HEK293 (cell line): ENCODE measurements at regions not wholly inside any gene's neighbourhood (a gene's known extent, or its start where the extent isn't known, plus 50 kb on each side); places are given as distances from the start of the nearest gene placed in this dataset.

Experiments used
- CTCF ChIA-PET: fragments of 350-600 bp; formaldehyde crosslinking; extraction: SDS; loops from one replicate; lab custom pipeline; 2021; ENCODE audit warnings: antibody characterized with exemption; lab: Yijun Ruan, JAX
- POLR2A ChIA-PET: fragments of 300-600 bp; formaldehyde crosslinking; extraction: SDS; loops from one replicate; lab custom pipeline; 2020; ENCODE audit warnings: antibody characterized with exemption, inconsistent platforms; lab: Yijun Ruan, JAX
- H3K27ac ChIP-seq: fragments of 200-500 bp; sonication (Bioruptor generic); 2 replicates; pipeline ENCODE4 v1.5.1; 2014; ENCODE audit warnings: low read depth, low read length, control low read depth, inconsistent platforms; ENCODE audit errors: extremely low read depth
- H3K36me3 ChIP-seq, 2 experiments: fragments of 200-500 bp in 1 of 2; sonication (Bioruptor generic) in 1 of 2; 1 replicate in 1 of 2; 2 replicates in 1 of 2; pipeline ENCODE4 v1.5.1; 2014 to 2017; ENCODE audit warnings: inconsistent platforms in 2 of 2, low read length in 2 of 2; ENCODE audit not compliant: control insufficient read depth in 2 of 2, insufficient read depth in 1 of 2
- H3K4me1 ChIP-seq: fragments of 200-500 bp; sonication (Bioruptor generic); 2 replicates; pipeline ENCODE4 v1.5.1; 2014; ENCODE audit warnings: mild to moderate bottlenecking, low read length, inconsistent platforms; ENCODE audit not compliant: control insufficient read depth, insufficient read depth
- H3K4me3 ChIP-seq: 2 replicates; pipeline ENCODE4 v1.5.1; 2011; ENCODE audit warnings: low read depth, mild to moderate bottlenecking, control low read depth, low read length, moderate library complexity
- H3K9me3 ChIP-seq: fragments of 200-500 bp; sonication (Bioruptor generic); 2 replicates; pipeline ENCODE4 v1.5.1; 2014; ENCODE audit warnings: low read depth, low read length, inconsistent platforms; ENCODE audit not compliant: control insufficient read depth, insufficient read depth
- GFI1B ChIP-seq: fragments of 450-650 bp; formaldehyde crosslinking; IDR thresholded peaks from 2 replicates; pipeline ENCODE4 v1.5.1; 2016; ENCODE audit warnings: missing biosample characterization, missing genetic modification characterization
- GLIS1 ChIP-seq: fragments of 450-650 bp; formaldehyde crosslinking; IDR thresholded peaks from 2 replicates; pipeline ENCODE4 v1.5.1; 2016; ENCODE audit warnings: missing biosample characterization, missing genetic modification characterization
- HOXD13 ChIP-seq: sonication (generic); formaldehyde crosslinking; IDR thresholded peaks from 2 replicates; pipeline ENCODE4 v1.8.0; 2022; ENCODE audit warnings: missing genetic modification reagents, borderline replicate concordance
- KLF7 ChIP-seq: fragments of 450-650 bp; formaldehyde crosslinking; IDR thresholded peaks from 2 replicates; pipeline ENCODE4 v1.5.1; 2016; ENCODE audit warnings: missing biosample characterization, missing genetic modification characterization, borderline replicate concordance
- KLF8 ChIP-seq: fragments of 450-650 bp; formaldehyde crosslinking; IDR thresholded peaks from 2 replicates; pipeline ENCODE4 v1.5.1; 2016; ENCODE audit warnings: missing biosample characterization, missing genetic modification characterization
- MEIS1 ChIP-seq: sonication (generic); formaldehyde crosslinking; IDR thresholded peaks from 2 replicates; pipeline ENCODE4 v1.8.1; 2022; ENCODE audit warnings: missing genetic modification reagents, mild to moderate bottlenecking, borderline replicate concordance
- SP2 ChIP-seq: fragments of 450-650 bp; formaldehyde crosslinking; IDR thresholded peaks from 2 replicates; pipeline ENCODE4 v1.5.1; 2016; ENCODE audit warnings: missing biosample characterization, missing genetic modification characterization
- SP7 ChIP-seq: fragments of 450-650 bp; formaldehyde crosslinking; IDR thresholded peaks from 2 replicates; pipeline ENCODE4 v1.5.1; 2016; ENCODE audit warnings: missing biosample characterization, missing genetic modification characterization
- YY2 ChIP-seq: fragments of 450-650 bp; formaldehyde crosslinking; IDR thresholded peaks from 2 replicates; pipeline ENCODE4 v1.5.1; 2016; ENCODE audit warnings: missing biosample characterization, missing genetic modification characterization
- ZFHX2 ChIP-seq: fragments of 450-650 bp; formaldehyde crosslinking; conservative IDR thresholded peaks from 2 replicates; pipeline ENCODE4 v1.5.1; 2016; ENCODE audit warnings: missing biosample characterization, missing genetic modification characterization
- ZFP41 ChIP-seq: fragments of 450-650 bp; formaldehyde crosslinking; IDR thresholded peaks from 2 replicates; pipeline ENCODE4 v1.5.1; 2016; ENCODE audit warnings: missing biosample characterization, missing genetic modification characterization, borderline replicate concordance
- ZIC2 ChIP-seq: fragments of 450-650 bp; formaldehyde crosslinking; IDR thresholded peaks from 2 replicates; pipeline ENCODE4 v1.5.1; 2016; ENCODE audit warnings: missing biosample characterization, missing genetic modification characterization
- ZNF221 ChIP-seq: fragments of 450-650 bp; formaldehyde crosslinking; IDR thresholded peaks from 2 replicates; pipeline ENCODE4 v1.5.1; 2017; ENCODE audit warnings: missing biosample characterization, missing genetic modification characterization, borderline replicate concordance
- ZNF248 ChIP-seq: fragments of 450-650 bp; formaldehyde crosslinking; IDR thresholded peaks from 2 replicates; pipeline ENCODE4 v1.5.1; 2017; ENCODE audit warnings: missing biosample characterization, missing genetic modification characterization
- ZNF311 ChIP-seq: fragments of 450-650 bp; formaldehyde crosslinking; IDR thresholded peaks from 2 replicates; pipeline ENCODE4 v1.5.1; 2017; ENCODE audit warnings: missing biosample characterization, missing genetic modification characterization, borderline replicate concordance
- ZNF354C ChIP-seq: fragments of 450-650 bp; formaldehyde crosslinking; IDR thresholded peaks from 2 replicates; pipeline ENCODE4 v1.5.1; 2016; ENCODE audit warnings: missing biosample characterization, missing genetic modification characterization, low read depth, borderline replicate concordance
- ZNF391 ChIP-seq: fragments of 450-650 bp; formaldehyde crosslinking; IDR thresholded peaks from 2 replicates; pipeline ENCODE4 v1.5.1; 2016; ENCODE audit warnings: low read depth, missing biosample characterization, missing genetic modification characterization, borderline replicate concordance
- ZNF416 ChIP-seq: fragments of 450-650 bp; formaldehyde crosslinking; IDR thresholded peaks from 2 replicates; pipeline ENCODE4 v1.5.1; 2016; ENCODE audit warnings: missing biosample characterization, missing genetic modification characterization
- ZNF514 ChIP-seq: fragments of 450-650 bp; formaldehyde crosslinking; IDR thresholded peaks from 2 replicates; pipeline ENCODE4 v1.5.1; 2016; ENCODE audit warnings: missing biosample characterization, missing genetic modification characterization
- ZNF544 ChIP-seq: fragments of 450-650 bp; formaldehyde crosslinking; IDR thresholded peaks from 2 replicates; pipeline ENCODE4 v1.5.0; 2017; ENCODE audit warnings: missing biosample characterization, missing genetic modification characterization
- ZNF610 ChIP-seq: fragments of 450-650 bp; formaldehyde crosslinking; IDR thresholded peaks from 2 replicates; pipeline ENCODE4 v1.5.1; 2016; ENCODE audit warnings: missing biosample characterization, missing genetic modification characterization, borderline replicate concordance
- ZNF677 ChIP-seq: fragments of 450-650 bp; IDR thresholded peaks from 2 replicates; pipeline ENCODE4 v1.5.0; 2018; ENCODE audit warnings: missing biosample characterization, mild to moderate bottlenecking, missing genetic modification characterization, moderate library complexity
- ZNF768 ChIP-seq: fragments of 450-650 bp; formaldehyde crosslinking; IDR thresholded peaks from 2 replicates; pipeline ENCODE4 v1.5.1; 2018; ENCODE audit warnings: missing biosample characterization, mild to moderate bottlenecking, missing genetic modification characterization
- ZNF776 ChIP-seq: fragments of 450-650 bp; formaldehyde crosslinking; IDR thresholded peaks from 2 replicates; pipeline ENCODE4 v1.5.0; 2017; ENCODE audit warnings: missing biosample characterization, missing genetic modification characterization, borderline replicate concordance
- ZNF843 ChIP-seq: fragments of 450-650 bp; formaldehyde crosslinking; IDR thresholded peaks from 2 replicates; pipeline ENCODE4 v1.5.1; 2016; ENCODE audit warnings: missing biosample characterization, missing genetic modification characterization
- TF ChIP-seq, protein P1 (sequence below): fragments of 450-650 bp; formaldehyde crosslinking; IDR thresholded peaks from 2 replicates; pipeline ENCODE4 v1.5.1; 2016; ENCODE audit warnings: missing biosample characterization, missing genetic modification characterization
- TF ChIP-seq, protein P2 (sequence below): fragments of 450-650 bp; formaldehyde crosslinking; IDR thresholded peaks from 2 replicates; pipeline ENCODE4 v1.5.1; 2017; ENCODE audit warnings: missing biosample characterization, missing genetic modification characterization

DNA sequence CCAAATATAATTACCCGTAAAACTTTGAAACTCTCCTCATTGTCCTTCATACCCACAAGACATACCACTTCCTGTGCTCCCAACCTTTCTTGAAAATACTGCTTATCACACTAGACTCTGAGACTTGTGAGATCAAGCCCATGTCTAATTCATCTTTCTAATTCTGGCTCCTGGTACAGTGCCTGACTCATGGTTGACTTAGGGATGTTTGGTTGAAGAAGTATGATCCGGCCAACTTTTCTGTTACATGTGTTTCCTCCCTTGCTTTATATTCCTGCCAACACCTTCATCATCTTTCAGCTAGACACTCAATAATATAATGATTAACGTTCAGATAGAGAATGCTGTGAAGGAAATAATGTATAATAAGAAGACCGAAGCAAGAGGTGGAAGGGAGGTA lies 58.2 kb downstream of the MEX3B start:
- POLR2A ChIA-PET, result no interaction called here
- Histone ChIP-seq H3K9me3 (no peaks in the 10 kb centered on the region), H3K4me3 (no peak overlapping the region), H3K36me3 (peaks cover 0 to 3% of the 10 kb centered on the region in 2 experiments; a peak in 1 of 3 replicates), H3K4me1 (no peaks in the 10 kb centered on the region), H3K27ac (no peak overlapping the region)
- CTCF ChIA-PET, result no interaction called here
- TF ChIP-seq ZFHX2 (tag by site-specific recombination), result no peak
- no peak for TF ChIP-seq ZIC2 (tag by site-specific recombination)
- no peak for TF ChIP-seq ZNF776 (tag by site-specific recombination)
- no peak for TF ChIP-seq ZNF221
- TF ChIP-seq GFI1B (tag by site-specific recombination), result no peak
- no peak for TF ChIP-seq ZNF416 (tag by site-specific recombination)
- TF ChIP-seq SP7 (tag by site-specific recombination), result no peak
- TF ChIP-seq ZNF544 (tag by site-specific recombination), result no peak
- TF ChIP-seq KLF7 (tag by site-specific recombination), result no peak
- TF ChIP-seq ZNF843 (tag by site-specific recombination), result no peak
- TF ChIP-seq, protein P1, sequence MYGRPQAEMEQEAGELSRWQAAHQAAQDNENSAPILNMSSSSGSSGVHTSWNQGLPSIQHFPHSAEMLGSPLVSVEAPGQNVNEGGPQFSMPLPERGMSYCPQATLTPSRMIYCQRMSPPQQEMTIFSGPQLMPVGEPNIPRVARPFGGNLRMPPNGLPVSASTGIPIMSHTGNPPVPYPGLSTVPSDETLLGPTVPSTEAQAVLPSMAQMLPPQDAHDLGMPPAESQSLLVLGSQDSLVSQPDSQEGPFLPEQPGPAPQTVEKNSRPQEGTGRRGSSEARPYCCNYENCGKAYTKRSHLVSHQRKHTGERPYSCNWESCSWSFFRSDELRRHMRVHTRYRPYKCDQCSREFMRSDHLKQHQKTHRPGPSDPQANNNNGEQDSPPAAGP (tag by site-specific recombination), result no peak
- TF ChIP-seq ZNF768, result no peak
- TF ChIP-seq, protein P2, sequence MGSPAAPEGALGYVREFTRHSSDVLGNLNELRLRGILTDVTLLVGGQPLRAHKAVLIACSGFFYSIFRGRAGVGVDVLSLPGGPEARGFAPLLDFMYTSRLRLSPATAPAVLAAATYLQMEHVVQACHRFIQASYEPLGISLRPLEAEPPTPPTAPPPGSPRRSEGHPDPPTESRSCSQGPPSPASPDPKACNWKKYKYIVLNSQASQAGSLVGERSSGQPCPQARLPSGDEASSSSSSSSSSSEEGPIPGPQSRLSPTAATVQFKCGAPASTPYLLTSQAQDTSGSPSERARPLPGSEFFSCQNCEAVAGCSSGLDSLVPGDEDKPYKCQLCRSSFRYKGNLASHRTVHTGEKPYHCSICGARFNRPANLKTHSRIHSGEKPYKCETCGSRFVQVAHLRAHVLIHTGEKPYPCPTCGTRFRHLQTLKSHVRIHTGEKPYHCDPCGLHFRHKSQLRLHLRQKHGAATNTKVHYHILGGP (tag by site-specific recombination), result no peak
- TF ChIP-seq ZNF677 (tag by site-specific recombination), result no peak

DNA sequence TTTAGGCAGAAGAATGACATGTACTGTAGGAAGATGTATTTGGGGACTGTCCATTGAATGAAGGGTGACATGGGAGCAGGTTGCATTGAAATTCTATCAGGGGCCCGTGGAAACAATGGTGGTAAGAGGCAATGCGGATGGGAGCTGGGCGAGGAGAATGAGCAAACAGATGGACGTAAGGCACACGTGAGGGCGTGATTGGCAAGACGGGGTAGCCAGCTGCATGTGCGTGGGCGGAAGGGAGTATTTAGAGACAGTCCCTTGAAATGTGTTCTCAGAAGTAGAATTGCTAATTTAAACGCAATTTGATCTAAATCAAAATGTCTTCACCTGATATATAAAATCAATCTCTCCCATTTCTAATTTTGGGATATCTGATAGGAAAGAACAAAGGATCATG lies 62.3 kb downstream of the MEX3B start:
- Histone ChIP-seq H3K36me3 (no peaks in the 10 kb centered on the region), H3K4me3 (no peak overlapping the region), H3K9me3 (no peaks in the 10 kb centered on the region), H3K27ac (no peak overlapping the region), H3K4me1 (no peaks in the 10 kb centered on the region)
- POLR2A ChIA-PET, result no interaction called here
- CTCF ChIA-PET, result no interaction called here
- no peak for TF ChIP-seq ZNF610 (tag by site-specific recombination)
- no peak for TF ChIP-seq ZNF248
- TF ChIP-seq ZNF391, result no peak
- no peak for TF ChIP-seq MEIS1 (CRISPR knock-in tag)
- TF ChIP-seq GLIS1 (tag by site-specific recombination), result no peak
- TF ChIP-seq YY2, result no peak
- no peak for TF ChIP-seq ZNF311
- TF ChIP-seq HOXD13 (CRISPR knock-in tag), result no peak
- no peak for TF ChIP-seq SP2 (tag by site-specific recombination)

DNA sequence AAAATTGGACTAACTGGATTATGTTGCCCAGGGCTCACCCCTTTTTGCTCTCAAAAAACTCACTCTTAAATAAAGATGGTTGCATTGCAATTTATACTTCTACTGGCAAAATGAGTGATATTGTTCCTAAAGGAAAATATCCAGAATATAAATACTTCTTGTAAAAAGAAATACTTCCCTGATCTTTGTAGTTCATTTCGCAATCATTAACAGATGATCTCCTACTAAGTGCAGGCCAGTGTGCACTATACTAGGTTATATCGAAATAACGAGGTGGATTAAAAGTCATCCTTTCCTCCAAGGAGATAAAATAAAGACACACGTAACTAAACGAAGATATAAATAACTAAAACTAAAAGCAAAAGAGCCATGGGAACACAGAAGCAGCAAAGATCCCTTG lies 63.0 kb downstream of the MEX3B start:
- H3K36me3 ChIP-seq, result no peaks in the 10 kb centered on the region
- no peaks in the 10 kb centered on the region for H3K4me1 ChIP-seq
- peaks cover 4% of the 10 kb centered on the region; the same call in 1 of the 2 replicates for H3K9me3 ChIP-seq
- ChIA-PET POLR2A (no interaction called here), CTCF (interaction anchor here (0.5 kb wide), 1 partner anchor 89 kb away, joined by 3 read pairs; no protein-coding TSS in a partner anchor)
- no peak overlapping the region for H3K4me3 ChIP-seq
- no peak overlapping the region for H3K27ac ChIP-seq
- TF ChIP-seq KLF8 (tag by site-specific recombination) (no peak), ZFP41 (tag by site-specific recombination) (no peak), ZNF354C (tag by site-specific recombination) (no peak), ZNF514 (tag by site-specific recombination) (no peak)
